ENCODE measurements at regions not wholly inside any gene's neighbourhood (a gene's known extent, or its start where the extent isn't known, plus 50 kb on each side); places are given as distances from the start of the nearest gene placed in this dataset.

GRCh38 chr9:130780415-130780814 is 54.6 kb upstream of the ABL1 start:
- TF ChIP-seq CTCF (conservative IDR thresholded peaks at IDR 0.05 in 1 of 2, IDR thresholded peaks at IDR 0.05 in 1 of 2; ENCODE audit: extremely low read depth in 1 of 2, insufficient read depth in 1 of 2, low read depth in 1 of 2, low read length in 2 of 2) (no peak), EZH2 (IDR thresholded peaks at IDR 0.05; ENCODE audit: borderline replicate concordance, low read length) (no peak)
